ENCODE measurements at regions not wholly inside any gene's neighbourhood (a gene's known extent, or its start where the extent isn't known, plus 50 kb on each side); places are given as distances from the start of the nearest gene placed in this dataset.

DNA sequence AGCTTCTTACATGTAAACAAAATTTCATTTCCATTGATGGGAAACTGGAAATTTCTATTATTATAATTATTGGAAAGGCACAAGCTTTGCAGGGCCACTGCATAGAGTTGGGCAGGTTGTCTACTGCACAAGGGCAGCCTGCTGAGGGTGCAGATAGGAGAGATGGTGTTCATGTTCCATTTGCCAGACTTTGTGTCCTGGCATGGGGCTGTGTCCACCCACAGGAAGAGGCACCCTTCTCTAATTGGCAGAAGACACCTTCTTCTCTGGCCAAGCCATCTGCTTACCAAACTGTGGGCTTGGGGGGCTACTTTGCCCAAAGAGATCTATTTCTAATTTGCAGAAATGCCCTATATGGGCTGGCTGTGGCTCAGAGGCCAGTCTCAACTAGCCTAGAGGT lies 140.7 kb downstream of the GATB start:
- no peaks in the 10 kb centered on the region for H3K9me3 ChIP-seq
- no peaks in the 10 kb centered on the region for H3K36me3 ChIP-seq
- H3K4me1 ChIP-seq: no peaks in the 10 kb centered on the region
- TF ChIP-seq POLR2A (IDR thresholded peaks at IDR 0.05): no peak
- no peak for TF ChIP-seq EP300 (IDR thresholded peaks at IDR 0.05)
- TF ChIP-seq, protein P1, sequence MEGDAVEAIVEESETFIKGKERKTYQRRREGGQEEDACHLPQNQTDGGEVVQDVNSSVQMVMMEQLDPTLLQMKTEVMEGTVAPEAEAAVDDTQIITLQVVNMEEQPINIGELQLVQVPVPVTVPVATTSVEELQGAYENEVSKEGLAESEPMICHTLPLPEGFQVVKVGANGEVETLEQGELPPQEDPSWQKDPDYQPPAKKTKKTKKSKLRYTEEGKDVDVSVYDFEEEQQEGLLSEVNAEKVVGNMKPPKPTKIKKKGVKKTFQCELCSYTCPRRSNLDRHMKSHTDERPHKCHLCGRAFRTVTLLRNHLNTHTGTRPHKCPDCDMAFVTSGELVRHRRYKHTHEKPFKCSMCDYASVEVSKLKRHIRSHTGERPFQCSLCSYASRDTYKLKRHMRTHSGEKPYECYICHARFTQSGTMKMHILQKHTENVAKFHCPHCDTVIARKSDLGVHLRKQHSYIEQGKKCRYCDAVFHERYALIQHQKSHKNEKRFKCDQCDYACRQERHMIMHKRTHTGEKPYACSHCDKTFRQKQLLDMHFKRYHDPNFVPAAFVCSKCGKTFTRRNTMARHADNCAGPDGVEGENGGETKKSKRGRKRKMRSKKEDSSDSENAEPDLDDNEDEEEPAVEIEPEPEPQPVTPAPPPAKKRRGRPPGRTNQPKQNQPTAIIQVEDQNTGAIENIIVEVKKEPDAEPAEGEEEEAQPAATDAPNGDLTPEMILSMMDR (IDR thresholded peaks at IDR 0.05): no peak
- no peak for TF ChIP-seq POLR2AphosphoS5 (IDR thresholded peaks at IDR 0.05)
- DNase-seq (ENCODE audit: low spot score in 2 of 2): no peak
- no peak overlapping the region for H3K27ac ChIP-seq
- H3K4me3 ChIP-seq: no peak overlapping the region
- H3K27me3 ChIP-seq: no peaks in the 10 kb centered on the region

All from suprapubic skin (tissue), 4 donors.